WTC11 (cell line): ENCODE measurements at regions not wholly inside any gene's neighbourhood (a gene's known extent, or its start where the extent isn't known, plus 50 kb on each side); places are given as distances from the start of the nearest gene placed in this dataset.

Experiments used
- ATAC-seq: fragments of 200-7000 bp; cut with Tn5 transposase; 2 replicates; pipeline ENCODE4 v1.10.0; 2021; ENCODE audit warnings: mild to moderate bottlenecking, moderate library complexity
- CTCF ChIA-PET: fragments of 300-600 bp; sonication (Branson Sonifier 250); formaldehyde crosslinking; loops from one replicate; lab custom pipeline; 2021; ENCODE audit warnings: antibody characterized with exemption; lab: Charles Lee
- POLR2A ChIA-PET: fragments of 350-600 bp; sonication (Branson Sonifier 250); formaldehyde crosslinking; loops from one replicate; lab custom pipeline; 2021; ENCODE audit warnings: antibody characterized with exemption; lab: Charles Lee
- DNase-seq: peaks from one replicate; pipeline ENCODE4 v3.0.0; 2021; ENCODE audit warnings: low spot score
- H3K27ac Mint-ChIP-seq: 2 replicates; pipeline ENCODE4 v1.8.0; 2021; ENCODE audit warnings: mixed read lengths
- H3K27me3 Mint-ChIP-seq: 2 replicates; pipeline ENCODE4 v1.8.0; 2021; ENCODE audit warnings: low read depth, mild to moderate bottlenecking, moderate library complexity, mixed read lengths
- H3K36me3 Mint-ChIP-seq: 2 replicates; pipeline ENCODE4 v1.8.0; 2021; ENCODE audit warnings: mixed read lengths
- H3K4me1 Mint-ChIP-seq: 2 replicates; pipeline ENCODE4 v1.8.0; 2022; ENCODE audit warnings: mixed read lengths
- H3K4me3 Mint-ChIP-seq: 2 replicates; pipeline ENCODE4 v1.8.0; 2021; ENCODE audit warnings: mild to moderate bottlenecking, moderate library complexity, mixed read lengths
- H3K9me3 Mint-ChIP-seq: 2 replicates; pipeline ENCODE4 v1.8.0; 2021; ENCODE audit warnings: mixed read lengths
- AR ChIP-seq: fragments of 250-450 bp; sonication (Bioruptor Pico); IDR thresholded peaks from 2 replicates; pipeline ENCODE4 v1.9.0; 2021; ENCODE audit warnings: mild to moderate bottlenecking
- ARID4B ChIP-seq: sonication (generic); formaldehyde crosslinking; IDR thresholded peaks from 2 replicates; pipeline ENCODE4 v1.8.0; 2023; ENCODE audit warnings: missing genetic modification reagents, mild to moderate bottlenecking, borderline replicate concordance
- HMGA2 ChIP-seq: fragments of 250-450 bp; sonication (Bioruptor Pico); IDR thresholded peaks from 2 replicates; pipeline ENCODE4 v1.4.0; 2021; ENCODE audit warnings: mild to moderate bottlenecking, moderate library complexity
- KAT7 ChIP-seq: sonication (generic); formaldehyde crosslinking; IDR thresholded peaks from 2 replicates; pipeline ENCODE4 v1.8.1; 2023; ENCODE audit warnings: missing genetic modification reagents, mild to moderate bottlenecking, borderline replicate concordance
- MXD4 ChIP-seq: fragments of 250-450 bp; sonication (Bioruptor Pico); IDR thresholded peaks from 2 replicates; pipeline ENCODE4 v1.8.0; 2021; ENCODE audit warnings: mild to moderate bottlenecking, moderate library complexity, borderline replicate concordance
- NR2C2 ChIP-seq: sonication (generic); formaldehyde crosslinking; IDR thresholded peaks from 2 replicates; pipeline ENCODE4 v1.8.0; 2022; ENCODE audit warnings: mild to moderate bottlenecking, missing genetic modification reagents
- NR3C1 ChIP-seq: sonication (generic); formaldehyde crosslinking; conservative IDR thresholded peaks from 2 replicates; pipeline ENCODE4 v1.8.1; 2023; ENCODE audit warnings: low read depth, mild to moderate bottlenecking, missing genetic modification reagents
- SMAD3 ChIP-seq: sonication (generic); formaldehyde crosslinking; IDR thresholded peaks from 2 replicates; pipeline ENCODE4 v1.8.0; 2022; ENCODE audit warnings: missing genetic modification reagents, mild to moderate bottlenecking, borderline replicate concordance
- TP53 ChIP-seq: sonication (generic); formaldehyde crosslinking; IDR thresholded peaks from 2 replicates; pipeline ENCODE4 v1.8.1; 2023; ENCODE audit warnings: mild to moderate bottlenecking, missing genetic modification reagents
- ZMAT4 ChIP-seq: fragments of 250-450 bp; sonication (Bioruptor Pico); IDR thresholded peaks from 2 replicates; pipeline ENCODE4 v1.9.0; 2021; ENCODE audit warnings: mild to moderate bottlenecking
- ZNF121 ChIP-seq: sonication (generic); formaldehyde crosslinking; IDR thresholded peaks from 2 replicates; pipeline ENCODE4 v1.8.0; 2023; ENCODE audit warnings: missing genetic modification reagents
- ZNF219 ChIP-seq: sonication (generic); formaldehyde crosslinking; IDR thresholded peaks from 2 replicates; pipeline ENCODE4 v1.8.0; 2023; ENCODE audit warnings: missing genetic modification reagents, mild to moderate bottlenecking, borderline replicate concordance
- ZNF263 ChIP-seq: sonication (generic); formaldehyde crosslinking; IDR thresholded peaks from 2 replicates; pipeline ENCODE4 v1.8.1; 2022; ENCODE audit warnings: low read depth, mild to moderate bottlenecking, moderate library complexity, missing genetic modification reagents
- ZNF317 ChIP-seq: sonication (generic); formaldehyde crosslinking; IDR thresholded peaks from 2 replicates; pipeline ENCODE4 v1.8.1; 2023; ENCODE audit warnings: low read depth, mild to moderate bottlenecking, moderate library complexity, missing genetic modification reagents, borderline replicate concordance
- ZNF423 ChIP-seq: fragments of 250-450 bp; sonication (Bioruptor Pico); IDR thresholded peaks from 2 replicates; pipeline ENCODE4 v2.1.2; 2022; ENCODE audit warnings: mild to moderate bottlenecking, moderate library complexity

- no peak for TF ChIP-seq TP53 (CRISPR knock-in tag)
- TF ChIP-seq ZNF219 (CRISPR knock-in tag): no peak
These were observed 342.5 kb downstream of the CYRIA start (continued) for GRCh38 chr2:16323126-16323520.

- H3K36me3 Mint-ChIP-seq: no peaks in the 10 kb centered on the region
- no peak overlapping the region; the same call in 1 of the 2 replicates for H3K27ac Mint-ChIP-seq
- TF ChIP-seq ZNF263 (CRISPR knock-in tag) (no peak), NR2C2 (CRISPR knock-in tag) (no peak), MXD4 (no peak), ARID4B (CRISPR knock-in tag) (no peak), ZNF317 (CRISPR knock-in tag) (no peak), ZNF121 (CRISPR knock-in tag) (no peak), NR3C1 (no peak)
- H3K4me1 Mint-ChIP-seq: peaks cover 38% of the 10 kb centered on the region
- H3K9me3 Mint-ChIP-seq: no peaks in the 10 kb centered on the region
- ATAC-seq: no peak
- no peak overlapping the region for H3K4me3 Mint-ChIP-seq
- POLR2A ChIA-PET: no interaction called here
- peaks cover 5% of the 10 kb centered on the region; the same call in 1 of the 2 replicates for H3K27me3 Mint-ChIP-seq
- CTCF ChIA-PET: interaction anchor here (1.0 to 2.3 kb wide), 3 partner anchors 13 to 383 kb away, joined by 3 to 20 read pairs (median 4); partner anchors contain the start of gene MYCN
- no peak for DNase-seq
These were observed 343.1 kb downstream of the CYRIA start for GRCh38 chr2:16322308-16323125.

- ChIA-PET CTCF (interaction anchor here (1.0 to 2.3 kb wide), 3 partner anchors 12 to 382 kb away, joined by 3 to 20 read pairs (median 4); partner anchors contain the start of gene MYCN), POLR2A (no interaction called here)
- TF ChIP-seq ZNF423 (CRISPR knock-in tag) (no peak), KAT7 (no peak), ZNF121 (CRISPR knock-in tag) (peak; percentile 77), ZNF263 (CRISPR knock-in tag) (no peak), SMAD3 (no peak), AR (CRISPR knock-in tag) (no peak), HMGA2 (CRISPR knock-in tag) (no peak), ZMAT4 (no peak), NR3C1 (no peak)
- Mint-ChIP-seq H3K4me1 (peaks cover 32% of the 10 kb centered on the region), H3K27ac (no peak overlapping the region), H3K4me3 (no peak overlapping the region), H3K9me3 (no peaks in the 10 kb centered on the region), H3K27me3 (peaks cover 3% of the 10 kb centered on the region; the same call in 1 of the 2 replicates), H3K36me3 (no peaks in the 10 kb centered on the region)
- peak; percentile 63 for ATAC-seq
- DNase-seq: no peak
These were observed 343.8 kb downstream of the CYRIA start for GRCh38 chr2:16321872-16322271.
